ENCODE measurements at regions not wholly inside any gene's neighbourhood (a gene's known extent, or its start where the extent isn't known, plus 50 kb on each side); places are given as distances from the start of the nearest gene placed in this dataset.

GRCh38 chr18:25662272-25662671, 310.3 kb upstream of the ZNF521 start:
- POLR2A ChIA-PET, result no interaction called here
- Mint-ChIP-seq H3K4me1 (no peaks in the 10 kb centered on the region), H3K27ac (no peak overlapping the region), H3K27me3 (no peaks in the 10 kb centered on the region), H3K9me3 (ENCODE audit: low read depth) (no peaks in the 10 kb centered on the region), H3K36me3 (ENCODE audit: low read depth) (no peaks in the 10 kb centered on the region), H3K4me3 (no peak overlapping the region)
- CTCF ChIA-PET, result interaction anchor here (0.6 kb wide), 1 partner anchor 418 kb away, joined by 3 read pairs; no protein-coding TSS in a partner anchor
- intact Hi-C loops (cut with DNase I, micrococcal nuclease), result no loop called here
- no peak for ATAC-seq
- no peak for DNase-seq

DNA sequence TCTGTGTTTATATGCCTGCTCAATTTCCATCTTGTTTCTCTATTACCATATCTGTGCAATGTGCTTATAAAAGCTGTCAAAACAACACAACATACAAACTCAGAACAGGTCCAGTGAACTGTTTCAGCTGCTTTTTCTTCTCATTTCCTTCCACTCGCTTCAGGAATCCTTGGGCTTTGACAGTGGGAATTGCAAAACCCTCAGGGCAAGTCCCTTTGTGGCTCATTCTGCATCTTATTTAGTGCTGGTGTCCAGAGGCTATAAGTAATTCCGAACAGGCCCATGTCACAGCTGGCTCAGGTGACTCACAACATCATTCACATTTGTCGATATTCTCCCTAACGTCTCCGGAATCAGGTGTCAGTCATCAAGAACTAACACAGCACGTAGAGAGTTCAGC, 309.9 kb upstream of the ZNF521 start:
- no peak for ATAC-seq
- CTCF ChIA-PET, result interaction anchor here (0.6 kb wide), 1 partner anchor 418 kb away, joined by 3 read pairs; no protein-coding TSS in a partner anchor
- no peak for DNase-seq
- H3K27me3 Mint-ChIP-seq, result no peaks in the 10 kb centered on the region
- no peaks in the 10 kb centered on the region for H3K9me3 Mint-ChIP-seq (ENCODE audit: low read depth)
- POLR2A ChIA-PET, result no interaction called here
- H3K4me3 Mint-ChIP-seq, result no peak overlapping the region
- no peaks in the 10 kb centered on the region for H3K4me1 Mint-ChIP-seq
- no peak overlapping the region for H3K27ac Mint-ChIP-seq
- intact Hi-C loops (cut with DNase I, micrococcal nuclease), result no loop called here
- H3K36me3 Mint-ChIP-seq (ENCODE audit: low read depth), result no peaks in the 10 kb centered on the region

DNA sequence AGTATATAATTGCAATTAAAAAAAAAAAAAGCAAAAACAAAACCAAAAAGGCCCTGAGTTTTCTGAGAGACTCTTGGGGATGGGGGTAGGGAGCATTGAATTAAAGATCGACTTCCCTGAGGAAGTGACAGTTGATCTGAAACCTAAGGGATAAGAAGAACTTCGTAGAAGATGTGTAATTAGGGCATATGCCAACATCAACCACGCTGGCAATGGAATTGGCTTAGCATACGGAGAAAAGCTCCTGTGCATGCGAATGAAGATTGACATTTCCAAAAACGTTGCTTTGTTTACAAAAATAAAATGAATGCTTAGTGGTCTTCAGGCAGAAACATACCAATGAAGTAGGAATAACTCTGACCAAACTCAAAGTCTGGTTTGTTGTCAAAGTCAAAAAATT, 307.6 kb upstream of the ZNF521 start:
- H3K9me3 Mint-ChIP-seq (ENCODE audit: low read depth), result peaks cover 2% of the 10 kb centered on the region
- no peak overlapping the region for H3K4me3 Mint-ChIP-seq
- no peaks in the 10 kb centered on the region for H3K4me1 Mint-ChIP-seq
- no peak for DNase-seq
- POLR2A ChIA-PET, result no interaction called here
- no peak overlapping the region for H3K27ac Mint-ChIP-seq
- H3K27me3 Mint-ChIP-seq, result peaks cover 2% of the 10 kb centered on the region
- ATAC-seq, result no peak
- CTCF ChIA-PET, result no interaction called here
- H3K36me3 Mint-ChIP-seq (ENCODE audit: low read depth), result no peaks in the 10 kb centered on the region
- intact Hi-C loops (cut with DNase I, micrococcal nuclease), result no loop called here

GRCh38 chr18:25658476-25658875, 306.5 kb upstream of the ZNF521 start:
- intact Hi-C loops (cut with DNase I, micrococcal nuclease), result no loop called here
- POLR2A ChIA-PET, result no interaction called here
- no peak for DNase-seq
- Mint-ChIP-seq H3K27me3 (peaks cover 2% of the 10 kb centered on the region), H3K27ac (no peak overlapping the region), H3K36me3 (ENCODE audit: low read depth) (no peaks in the 10 kb centered on the region), H3K4me3 (no peak overlapping the region), H3K9me3 (ENCODE audit: low read depth) (peaks cover 2% of the 10 kb centered on the region), H3K4me1 (no peaks in the 10 kb centered on the region)
- CTCF ChIA-PET, result no interaction called here
- ATAC-seq, result no peak

DNA sequence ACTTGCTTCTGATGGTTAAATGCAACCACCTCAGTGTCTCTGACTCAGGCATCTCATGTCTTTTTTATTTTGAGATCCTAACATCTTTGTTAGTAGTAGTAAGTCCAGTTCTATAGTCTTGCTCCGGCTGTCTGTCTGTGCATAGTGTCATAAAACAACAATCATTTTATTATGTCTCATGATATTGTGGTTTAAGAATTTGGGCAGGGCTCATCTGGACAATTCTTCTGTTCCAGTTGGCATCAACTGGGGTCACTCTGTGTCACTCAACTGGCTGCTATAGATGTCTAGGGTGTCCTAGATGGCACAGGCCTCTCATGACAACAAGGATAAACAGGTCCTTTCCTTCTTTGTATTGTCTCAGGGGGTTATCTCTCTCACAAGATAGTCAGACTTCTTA, 299.6 kb upstream of the ZNF521 start:
- DNase-seq, result no peak
- H3K27ac Mint-ChIP-seq, result no peak overlapping the region
- ChIA-PET CTCF (no interaction called here), POLR2A (no interaction called here)
- no peaks in the 10 kb centered on the region for H3K36me3 Mint-ChIP-seq (ENCODE audit: low read depth)
- no peak for ATAC-seq
- peaks cover 2% of the 10 kb centered on the region for H3K27me3 Mint-ChIP-seq
- no peaks in the 10 kb centered on the region for H3K4me1 Mint-ChIP-seq
- H3K4me3 Mint-ChIP-seq, result no peak overlapping the region
- intact Hi-C loops (cut with DNase I, micrococcal nuclease), result no loop called here
- H3K9me3 Mint-ChIP-seq (ENCODE audit: low read depth), result peaks cover 2% of the 10 kb centered on the region

- Mint-ChIP-seq H3K27me3 (peaks cover 2% of the 10 kb centered on the region), H3K9me3 (ENCODE audit: low read depth) (peaks cover 2% of the 10 kb centered on the region), H3K36me3 (ENCODE audit: low read depth) (no peaks in the 10 kb centered on the region), H3K27ac (no peak overlapping the region), H3K4me3 (no peak overlapping the region), H3K4me1 (no peaks in the 10 kb centered on the region)
- ATAC-seq (no peak), DNase-seq (no peak)
- POLR2A ChIA-PET, result no interaction called here
- intact Hi-C loops (cut with DNase I, micrococcal nuclease), result no loop called here
- CTCF ChIA-PET, result no interaction called here
These were observed 298.4 kb upstream of the ZNF521 start for GRCh38 chr18:25650201-25650941.

DNA sequence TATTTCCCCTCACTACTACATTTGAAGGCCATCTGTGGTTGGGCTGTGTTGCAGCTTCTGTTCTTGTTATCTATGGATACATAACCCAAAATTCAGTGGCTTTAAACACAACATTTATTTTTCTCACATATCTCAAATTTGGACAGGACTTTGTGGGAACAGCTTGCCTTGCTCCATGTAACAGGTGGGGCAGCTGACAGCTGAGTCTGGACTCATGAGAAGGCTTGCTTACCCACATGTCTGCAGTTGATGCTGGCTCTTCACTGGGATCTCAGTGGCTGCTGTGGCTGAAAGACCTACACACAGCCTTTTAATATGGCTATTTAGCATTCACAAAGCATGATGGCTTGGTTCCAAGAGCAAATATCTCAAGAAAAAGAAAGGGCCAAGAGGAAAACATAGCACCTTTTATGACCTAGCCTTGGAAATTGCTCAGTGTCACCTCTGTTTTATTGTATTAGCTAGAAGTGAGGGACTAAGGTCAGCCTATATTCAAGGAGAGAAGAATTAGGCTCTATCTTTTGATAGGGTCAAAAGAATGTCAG, 296.8 kb upstream of the ZNF521 start:
- intact Hi-C loops (cut with DNase I, micrococcal nuclease), result no loop called here
- H3K4me1 Mint-ChIP-seq, result no peaks in the 10 kb centered on the region
- no peaks in the 10 kb centered on the region for H3K9me3 Mint-ChIP-seq (ENCODE audit: low read depth)
- no peaks in the 10 kb centered on the region for H3K27me3 Mint-ChIP-seq
- no peaks in the 10 kb centered on the region for H3K36me3 Mint-ChIP-seq (ENCODE audit: low read depth)
- POLR2A ChIA-PET, result no interaction called here
- CTCF ChIA-PET, result interaction anchor here (1.1 kb wide), 1 partner anchor 10 kb away, joined by 3 read pairs; no protein-coding TSS in a partner anchor
- H3K4me3 Mint-ChIP-seq, result no peak overlapping the region
- no peak for ATAC-seq
- H3K27ac Mint-ChIP-seq, result no peak overlapping the region
- no peak for DNase-seq

DNA sequence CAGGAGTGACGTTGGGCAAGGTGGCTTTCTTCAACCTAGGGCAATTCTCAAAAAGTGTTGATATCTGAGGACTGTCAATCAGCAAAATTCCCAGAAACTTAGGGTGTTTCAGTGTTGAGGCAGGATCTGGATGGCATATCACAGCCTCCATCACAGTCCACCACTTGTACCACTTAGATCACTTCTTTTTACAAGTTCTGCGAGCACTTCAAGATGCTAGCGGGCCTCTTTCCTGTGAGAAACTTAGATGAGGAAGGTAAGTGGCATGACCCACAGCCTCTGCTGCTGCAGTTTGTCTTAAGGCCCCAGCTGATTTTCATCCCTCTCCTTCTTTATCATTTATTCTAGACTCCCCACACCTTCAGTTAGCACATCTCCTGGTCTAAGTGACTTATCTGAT, 295.4 kb upstream of the ZNF521 start:
- H3K4me3 Mint-ChIP-seq, result no peak overlapping the region
- H3K4me1 Mint-ChIP-seq, result no peaks in the 10 kb centered on the region
- ChIA-PET POLR2A (no interaction called here), CTCF (interaction anchor here (0.7 to 1.1 kb wide), 2 partner anchors 9 to 737 kb away, joined by 3 read pairs; no protein-coding TSS in a partner anchor)
- intact Hi-C loops (cut with DNase I, micrococcal nuclease), result no loop called here
- no peaks in the 10 kb centered on the region for H3K9me3 Mint-ChIP-seq (ENCODE audit: low read depth)
- ATAC-seq, result no peak
- H3K27ac Mint-ChIP-seq, result no peak overlapping the region
- DNase-seq, result no peak
- H3K27me3 Mint-ChIP-seq, result no peaks in the 10 kb centered on the region
- H3K36me3 Mint-ChIP-seq (ENCODE audit: low read depth), result no peaks in the 10 kb centered on the region

GRCh38 chr18:25646971-25647370, 295.0 kb upstream of the ZNF521 start:
- Mint-ChIP-seq H3K9me3 (ENCODE audit: low read depth) (no peaks in the 10 kb centered on the region), H3K4me3 (no peak overlapping the region), H3K27me3 (no peaks in the 10 kb centered on the region), H3K36me3 (ENCODE audit: low read depth) (no peaks in the 10 kb centered on the region), H3K27ac (no peak overlapping the region), H3K4me1 (no peaks in the 10 kb centered on the region)
- no peak for ATAC-seq
- ChIA-PET POLR2A (no interaction called here), CTCF (interaction anchor here (0.7 kb wide), 1 partner anchor 737 kb away, joined by 3 read pairs; no protein-coding TSS in a partner anchor)
- DNase-seq, result no peak
- intact Hi-C loops (cut with DNase I, micrococcal nuclease), result no loop called here

- POLR2A ChIA-PET, result no interaction called here
- intact Hi-C loops (cut with DNase I, micrococcal nuclease), result no loop called here
- CTCF ChIA-PET, result interaction anchor here (0.6 kb wide), 1 partner anchor 116 kb away, joined by 3 read pairs; no protein-coding TSS in a partner anchor
- H3K9me3 Mint-ChIP-seq (ENCODE audit: low read depth), result peaks cover 2% of the 10 kb centered on the region
- no peak for ATAC-seq
- no peak overlapping the region for H3K27ac Mint-ChIP-seq
- DNase-seq, result no peak
- no peaks in the 10 kb centered on the region for H3K36me3 Mint-ChIP-seq (ENCODE audit: low read depth)
- H3K4me3 Mint-ChIP-seq, result no peak overlapping the region
- no peaks in the 10 kb centered on the region for H3K27me3 Mint-ChIP-seq
- no peaks in the 10 kb centered on the region for H3K4me1 Mint-ChIP-seq
These were observed 287.6 kb upstream of the ZNF521 start for GRCh38 chr18:25639596-25639995.

GRCh38 chr18:25633563-25633962, 281.6 kb upstream of the ZNF521 start:
- no peaks in the 10 kb centered on the region for H3K4me1 Mint-ChIP-seq
- H3K9me3 Mint-ChIP-seq (ENCODE audit: low read depth), result peaks cover 3% of the 10 kb centered on the region
- H3K36me3 Mint-ChIP-seq (ENCODE audit: low read depth), result no peaks in the 10 kb centered on the region
- ATAC-seq, result no peak
- no peak for DNase-seq
- H3K4me3 Mint-ChIP-seq, result no peak overlapping the region
- H3K27me3 Mint-ChIP-seq, result peaks cover 1% of the 10 kb centered on the region
- ChIA-PET CTCF (no interaction called here), POLR2A (no interaction called here)
- intact Hi-C loops (cut with DNase I, micrococcal nuclease), result no loop called here
- no peak overlapping the region for H3K27ac Mint-ChIP-seq

- H3K27ac Mint-ChIP-seq, result no peak overlapping the region
- ChIA-PET POLR2A (no interaction called here), CTCF (no interaction called here)
- no peak overlapping the region for H3K4me3 Mint-ChIP-seq
- DNase-seq, result no peak
- peaks cover 2% of the 10 kb centered on the region for H3K27me3 Mint-ChIP-seq
- ATAC-seq, result no peak
- H3K36me3 Mint-ChIP-seq (ENCODE audit: low read depth), result peaks cover 4% of the 10 kb centered on the region
- intact Hi-C loops (cut with DNase I, micrococcal nuclease), result no loop called here
- no peaks in the 10 kb centered on the region for H3K4me1 Mint-ChIP-seq
- H3K9me3 Mint-ChIP-seq (ENCODE audit: low read depth), result peaks cover 15% of the 10 kb centered on the region
These were observed 278.7 kb upstream of the ZNF521 start for GRCh38 chr18:25630682-25631081.

All from activated CD4-positive, alpha-beta T cell treated with anti-CD3 and anti-CD28 coated beads for 36 hours (primary cell).